ENCODE measurements at regions not wholly inside any gene's neighbourhood (a gene's known extent, or its start where the extent isn't known, plus 50 kb on each side); places are given as distances from the start of the nearest gene placed in this dataset.

DNA sequence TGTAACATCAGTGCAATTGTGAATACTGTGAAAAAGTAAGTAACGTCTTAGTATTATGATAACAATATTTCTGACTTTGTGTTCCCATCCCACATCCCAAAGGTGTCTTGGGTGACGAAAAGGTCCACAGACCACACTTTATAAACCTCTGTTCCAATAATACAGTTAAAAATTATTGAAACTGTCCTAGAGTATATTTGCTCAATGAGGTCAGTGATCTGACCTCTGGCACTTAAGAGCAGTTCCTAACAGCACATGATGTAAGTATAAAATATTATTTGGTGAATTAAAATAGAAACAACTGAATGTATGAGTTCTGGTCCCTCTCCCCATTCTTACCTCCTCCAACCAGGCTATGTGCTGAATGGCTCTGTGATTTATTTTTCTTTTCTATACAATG lies 566.4 kb upstream of the MMS22L start (continued):
- TF ChIP-seq, protein P1, sequence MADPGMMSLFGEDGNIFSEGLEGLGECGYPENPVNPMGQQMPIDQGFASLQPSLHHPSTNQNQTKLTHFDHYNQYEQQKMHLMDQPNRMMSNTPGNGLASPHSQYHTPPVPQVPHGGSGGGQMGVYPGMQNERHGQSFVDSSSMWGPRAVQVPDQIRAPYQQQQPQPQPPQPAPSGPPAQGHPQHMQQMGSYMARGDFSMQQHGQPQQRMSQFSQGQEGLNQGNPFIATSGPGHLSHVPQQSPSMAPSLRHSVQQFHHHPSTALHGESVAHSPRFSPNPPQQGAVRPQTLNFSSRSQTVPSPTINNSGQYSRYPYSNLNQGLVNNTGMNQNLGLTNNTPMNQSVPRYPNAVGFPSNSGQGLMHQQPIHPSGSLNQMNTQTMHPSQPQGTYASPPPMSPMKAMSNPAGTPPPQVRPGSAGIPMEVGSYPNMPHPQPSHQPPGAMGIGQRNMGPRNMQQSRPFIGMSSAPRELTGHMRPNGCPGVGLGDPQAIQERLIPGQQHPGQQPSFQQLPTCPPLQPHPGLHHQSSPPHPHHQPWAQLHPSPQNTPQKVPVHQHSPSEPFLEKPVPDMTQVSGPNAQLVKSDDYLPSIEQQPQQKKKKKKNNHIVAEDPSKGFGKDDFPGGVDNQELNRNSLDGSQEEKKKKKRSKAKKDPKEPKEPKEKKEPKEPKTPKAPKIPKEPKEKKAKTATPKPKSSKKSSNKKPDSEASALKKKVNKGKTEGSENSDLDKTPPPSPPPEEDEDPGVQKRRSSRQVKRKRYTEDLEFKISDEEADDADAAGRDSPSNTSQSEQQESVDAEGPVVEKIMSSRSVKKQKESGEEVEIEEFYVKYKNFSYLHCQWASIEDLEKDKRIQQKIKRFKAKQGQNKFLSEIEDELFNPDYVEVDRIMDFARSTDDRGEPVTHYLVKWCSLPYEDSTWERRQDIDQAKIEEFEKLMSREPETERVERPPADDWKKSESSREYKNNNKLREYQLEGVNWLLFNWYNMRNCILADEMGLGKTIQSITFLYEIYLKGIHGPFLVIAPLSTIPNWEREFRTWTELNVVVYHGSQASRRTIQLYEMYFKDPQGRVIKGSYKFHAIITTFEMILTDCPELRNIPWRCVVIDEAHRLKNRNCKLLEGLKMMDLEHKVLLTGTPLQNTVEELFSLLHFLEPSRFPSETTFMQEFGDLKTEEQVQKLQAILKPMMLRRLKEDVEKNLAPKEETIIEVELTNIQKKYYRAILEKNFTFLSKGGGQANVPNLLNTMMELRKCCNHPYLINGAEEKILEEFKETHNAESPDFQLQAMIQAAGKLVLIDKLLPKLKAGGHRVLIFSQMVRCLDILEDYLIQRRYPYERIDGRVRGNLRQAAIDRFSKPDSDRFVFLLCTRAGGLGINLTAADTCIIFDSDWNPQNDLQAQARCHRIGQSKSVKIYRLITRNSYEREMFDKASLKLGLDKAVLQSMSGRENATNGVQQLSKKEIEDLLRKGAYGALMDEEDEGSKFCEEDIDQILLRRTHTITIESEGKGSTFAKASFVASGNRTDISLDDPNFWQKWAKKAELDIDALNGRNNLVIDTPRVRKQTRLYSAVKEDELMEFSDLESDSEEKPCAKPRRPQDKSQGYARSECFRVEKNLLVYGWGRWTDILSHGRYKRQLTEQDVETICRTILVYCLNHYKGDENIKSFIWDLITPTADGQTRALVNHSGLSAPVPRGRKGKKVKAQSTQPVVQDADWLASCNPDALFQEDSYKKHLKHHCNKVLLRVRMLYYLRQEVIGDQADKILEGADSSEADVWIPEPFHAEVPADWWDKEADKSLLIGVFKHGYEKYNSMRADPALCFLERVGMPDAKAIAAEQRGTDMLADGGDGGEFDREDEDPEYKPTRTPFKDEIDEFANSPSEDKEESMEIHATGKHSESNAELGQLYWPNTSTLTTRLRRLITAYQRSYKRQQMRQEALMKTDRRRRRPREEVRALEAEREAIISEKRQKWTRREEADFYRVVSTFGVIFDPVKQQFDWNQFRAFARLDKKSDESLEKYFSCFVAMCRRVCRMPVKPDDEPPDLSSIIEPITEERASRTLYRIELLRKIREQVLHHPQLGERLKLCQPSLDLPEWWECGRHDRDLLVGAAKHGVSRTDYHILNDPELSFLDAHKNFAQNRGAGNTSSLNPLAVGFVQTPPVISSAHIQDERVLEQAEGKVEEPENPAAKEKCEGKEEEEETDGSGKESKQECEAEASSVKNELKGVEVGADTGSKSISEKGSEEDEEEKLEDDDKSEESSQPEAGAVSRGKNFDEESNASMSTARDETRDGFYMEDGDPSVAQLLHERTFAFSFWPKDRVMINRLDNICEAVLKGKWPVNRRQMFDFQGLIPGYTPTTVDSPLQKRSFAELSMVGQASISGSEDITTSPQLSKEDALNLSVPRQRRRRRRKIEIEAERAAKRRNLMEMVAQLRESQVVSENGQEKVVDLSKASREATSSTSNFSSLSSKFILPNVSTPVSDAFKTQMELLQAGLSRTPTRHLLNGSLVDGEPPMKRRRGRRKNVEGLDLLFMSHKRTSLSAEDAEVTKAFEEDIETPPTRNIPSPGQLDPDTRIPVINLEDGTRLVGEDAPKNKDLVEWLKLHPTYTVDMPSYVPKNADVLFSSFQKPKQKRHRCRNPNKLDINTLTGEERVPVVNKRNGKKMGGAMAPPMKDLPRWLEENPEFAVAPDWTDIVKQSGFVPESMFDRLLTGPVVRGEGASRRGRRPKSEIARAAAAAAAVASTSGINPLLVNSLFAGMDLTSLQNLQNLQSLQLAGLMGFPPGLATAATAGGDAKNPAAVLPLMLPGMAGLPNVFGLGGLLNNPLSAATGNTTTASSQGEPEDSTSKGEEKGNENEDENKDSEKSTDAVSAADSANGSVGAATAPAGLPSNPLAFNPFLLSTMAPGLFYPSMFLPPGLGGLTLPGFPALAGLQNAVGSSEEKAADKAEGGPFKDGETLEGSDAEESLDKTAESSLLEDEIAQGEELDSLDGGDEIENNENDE (IDR thresholded peaks at IDR 0.05; ENCODE audit: insufficient replicate concordance, low read length), result no peak
- no peak for TF ChIP-seq KDM5A (IDR thresholded peaks at IDR 0.05; ENCODE audit: low read length)
- TF ChIP-seq SIN3A (conservative IDR thresholded peaks at IDR 0.05 in 1 of 2, IDR thresholded peaks at IDR 0.05 in 1 of 2; ENCODE audit: low read depth in 1 of 2, low read length in 2 of 2), result no peak
- no peak for TF ChIP-seq POU5F1 (IDR thresholded peaks at IDR 0.05; ENCODE audit: low read depth, low read length)
